H1 (cell line): ENCODE measurements at regions not wholly inside any gene's neighbourhood (a gene's known extent, or its start where the extent isn't known, plus 50 kb on each side); places are given as distances from the start of the nearest gene placed in this dataset.

Experiments used
- EGR1 ChIP-seq: IDR thresholded peaks from 2 replicates; pipeline ENCODE4 v1.6.1; 2011; ENCODE audit warnings: low read depth, low read length, borderline replicate concordance
- GTF2F1 ChIP-seq: IDR thresholded peaks from 2 replicates; pipeline ENCODE4 v1.6.1; 2012; ENCODE audit warnings: low read depth, low read length, improper control_type of control experiment, borderline replicate concordance
- HDAC2 ChIP-seq, 2 experiments: fragments of 300-600 bp in 1 of 2; sonication (generic) in 1 of 2; IDR thresholded peaks; 2 replicates each; pipeline ENCODE4 v1.6.1; 2011 to 2012; ENCODE audit warnings: low read depth in 2 of 2, low read length in 2 of 2, mild to moderate bottlenecking in 2 of 2, moderate library complexity in 2 of 2, borderline replicate concordance in 1 of 2, inconsistent platforms in 1 of 2
- PHF8 ChIP-seq: fragments of 200-600 bp; sonication (generic); conservative IDR thresholded peaks from 2 replicates; pipeline ENCODE4 v1.7.1; 2012; ENCODE audit warnings: low read depth, mild to moderate bottlenecking, inconsistent platforms, low read length, moderate library complexity
- POLR2A ChIP-seq, 2 experiments: IDR thresholded peaks; 1 replicate in 1 of 2; 2 replicates in 1 of 2; pipeline ENCODE4 v1.6.1; 2011; ENCODE audit warnings: low read depth in 2 of 2, low read length in 2 of 2, mild to moderate bottlenecking in 2 of 2; ENCODE audit errors: control extremely low read depth in 1 of 2
- SP1 ChIP-seq: IDR thresholded peaks from 2 replicates; pipeline ENCODE4 v1.6.1; 2011; ENCODE audit warnings: low read depth, low read length
- TCF12 ChIP-seq: IDR thresholded peaks from 2 replicates; pipeline ENCODE4 v1.6.1; 2011; ENCODE audit warnings: low read depth, mild to moderate bottlenecking, low read length
- YY1 ChIP-seq: IDR thresholded peaks from 2 replicates; pipeline ENCODE4 v1.6.1; 2011; ENCODE audit warnings: low read depth, mild to moderate bottlenecking, low read length
- ZNF274 ChIP-seq: IDR thresholded peaks from 2 replicates; pipeline ENCODE4 v1.7.0; 2012; ENCODE audit warnings: low read length, borderline replicate concordance; ENCODE audit errors: extremely low read depth
- TF ChIP-seq, protein P1 (sequence below): fragments of 300-600 bp; sonication (generic); IDR thresholded peaks from 2 replicates; pipeline ENCODE4 v1.7.1; 2012; ENCODE audit warnings: low read length, moderate library complexity, mild to moderate bottlenecking, inconsistent platforms; ENCODE audit not compliant: insufficient replicate concordance
- TF ChIP-seq, protein P2 (sequence below): IDR thresholded peaks from 2 replicates; pipeline ENCODE4 v1.6.1; 2011; ENCODE audit warnings: low read length, improper control_type of control experiment

GRCh38 chr13:70829748-70830147 is 721.5 kb upstream of the KLHL1 start (continued):
- TF ChIP-seq, protein P1, sequence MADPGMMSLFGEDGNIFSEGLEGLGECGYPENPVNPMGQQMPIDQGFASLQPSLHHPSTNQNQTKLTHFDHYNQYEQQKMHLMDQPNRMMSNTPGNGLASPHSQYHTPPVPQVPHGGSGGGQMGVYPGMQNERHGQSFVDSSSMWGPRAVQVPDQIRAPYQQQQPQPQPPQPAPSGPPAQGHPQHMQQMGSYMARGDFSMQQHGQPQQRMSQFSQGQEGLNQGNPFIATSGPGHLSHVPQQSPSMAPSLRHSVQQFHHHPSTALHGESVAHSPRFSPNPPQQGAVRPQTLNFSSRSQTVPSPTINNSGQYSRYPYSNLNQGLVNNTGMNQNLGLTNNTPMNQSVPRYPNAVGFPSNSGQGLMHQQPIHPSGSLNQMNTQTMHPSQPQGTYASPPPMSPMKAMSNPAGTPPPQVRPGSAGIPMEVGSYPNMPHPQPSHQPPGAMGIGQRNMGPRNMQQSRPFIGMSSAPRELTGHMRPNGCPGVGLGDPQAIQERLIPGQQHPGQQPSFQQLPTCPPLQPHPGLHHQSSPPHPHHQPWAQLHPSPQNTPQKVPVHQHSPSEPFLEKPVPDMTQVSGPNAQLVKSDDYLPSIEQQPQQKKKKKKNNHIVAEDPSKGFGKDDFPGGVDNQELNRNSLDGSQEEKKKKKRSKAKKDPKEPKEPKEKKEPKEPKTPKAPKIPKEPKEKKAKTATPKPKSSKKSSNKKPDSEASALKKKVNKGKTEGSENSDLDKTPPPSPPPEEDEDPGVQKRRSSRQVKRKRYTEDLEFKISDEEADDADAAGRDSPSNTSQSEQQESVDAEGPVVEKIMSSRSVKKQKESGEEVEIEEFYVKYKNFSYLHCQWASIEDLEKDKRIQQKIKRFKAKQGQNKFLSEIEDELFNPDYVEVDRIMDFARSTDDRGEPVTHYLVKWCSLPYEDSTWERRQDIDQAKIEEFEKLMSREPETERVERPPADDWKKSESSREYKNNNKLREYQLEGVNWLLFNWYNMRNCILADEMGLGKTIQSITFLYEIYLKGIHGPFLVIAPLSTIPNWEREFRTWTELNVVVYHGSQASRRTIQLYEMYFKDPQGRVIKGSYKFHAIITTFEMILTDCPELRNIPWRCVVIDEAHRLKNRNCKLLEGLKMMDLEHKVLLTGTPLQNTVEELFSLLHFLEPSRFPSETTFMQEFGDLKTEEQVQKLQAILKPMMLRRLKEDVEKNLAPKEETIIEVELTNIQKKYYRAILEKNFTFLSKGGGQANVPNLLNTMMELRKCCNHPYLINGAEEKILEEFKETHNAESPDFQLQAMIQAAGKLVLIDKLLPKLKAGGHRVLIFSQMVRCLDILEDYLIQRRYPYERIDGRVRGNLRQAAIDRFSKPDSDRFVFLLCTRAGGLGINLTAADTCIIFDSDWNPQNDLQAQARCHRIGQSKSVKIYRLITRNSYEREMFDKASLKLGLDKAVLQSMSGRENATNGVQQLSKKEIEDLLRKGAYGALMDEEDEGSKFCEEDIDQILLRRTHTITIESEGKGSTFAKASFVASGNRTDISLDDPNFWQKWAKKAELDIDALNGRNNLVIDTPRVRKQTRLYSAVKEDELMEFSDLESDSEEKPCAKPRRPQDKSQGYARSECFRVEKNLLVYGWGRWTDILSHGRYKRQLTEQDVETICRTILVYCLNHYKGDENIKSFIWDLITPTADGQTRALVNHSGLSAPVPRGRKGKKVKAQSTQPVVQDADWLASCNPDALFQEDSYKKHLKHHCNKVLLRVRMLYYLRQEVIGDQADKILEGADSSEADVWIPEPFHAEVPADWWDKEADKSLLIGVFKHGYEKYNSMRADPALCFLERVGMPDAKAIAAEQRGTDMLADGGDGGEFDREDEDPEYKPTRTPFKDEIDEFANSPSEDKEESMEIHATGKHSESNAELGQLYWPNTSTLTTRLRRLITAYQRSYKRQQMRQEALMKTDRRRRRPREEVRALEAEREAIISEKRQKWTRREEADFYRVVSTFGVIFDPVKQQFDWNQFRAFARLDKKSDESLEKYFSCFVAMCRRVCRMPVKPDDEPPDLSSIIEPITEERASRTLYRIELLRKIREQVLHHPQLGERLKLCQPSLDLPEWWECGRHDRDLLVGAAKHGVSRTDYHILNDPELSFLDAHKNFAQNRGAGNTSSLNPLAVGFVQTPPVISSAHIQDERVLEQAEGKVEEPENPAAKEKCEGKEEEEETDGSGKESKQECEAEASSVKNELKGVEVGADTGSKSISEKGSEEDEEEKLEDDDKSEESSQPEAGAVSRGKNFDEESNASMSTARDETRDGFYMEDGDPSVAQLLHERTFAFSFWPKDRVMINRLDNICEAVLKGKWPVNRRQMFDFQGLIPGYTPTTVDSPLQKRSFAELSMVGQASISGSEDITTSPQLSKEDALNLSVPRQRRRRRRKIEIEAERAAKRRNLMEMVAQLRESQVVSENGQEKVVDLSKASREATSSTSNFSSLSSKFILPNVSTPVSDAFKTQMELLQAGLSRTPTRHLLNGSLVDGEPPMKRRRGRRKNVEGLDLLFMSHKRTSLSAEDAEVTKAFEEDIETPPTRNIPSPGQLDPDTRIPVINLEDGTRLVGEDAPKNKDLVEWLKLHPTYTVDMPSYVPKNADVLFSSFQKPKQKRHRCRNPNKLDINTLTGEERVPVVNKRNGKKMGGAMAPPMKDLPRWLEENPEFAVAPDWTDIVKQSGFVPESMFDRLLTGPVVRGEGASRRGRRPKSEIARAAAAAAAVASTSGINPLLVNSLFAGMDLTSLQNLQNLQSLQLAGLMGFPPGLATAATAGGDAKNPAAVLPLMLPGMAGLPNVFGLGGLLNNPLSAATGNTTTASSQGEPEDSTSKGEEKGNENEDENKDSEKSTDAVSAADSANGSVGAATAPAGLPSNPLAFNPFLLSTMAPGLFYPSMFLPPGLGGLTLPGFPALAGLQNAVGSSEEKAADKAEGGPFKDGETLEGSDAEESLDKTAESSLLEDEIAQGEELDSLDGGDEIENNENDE, result no peak
- TF ChIP-seq SP1, result no peak
- no peak for TF ChIP-seq HDAC2 (IDR thresholded peaks at IDR 0.05; ENCODE audit: borderline replicate concordance in 1 of 2, low read depth in 2 of 2, low read length in 2 of 2)
- no peak for TF ChIP-seq PHF8
- TF ChIP-seq TCF12, result no peak
- no peak for TF ChIP-seq ZNF274
- TF ChIP-seq YY1, result no peak
- TF ChIP-seq, protein P2, sequence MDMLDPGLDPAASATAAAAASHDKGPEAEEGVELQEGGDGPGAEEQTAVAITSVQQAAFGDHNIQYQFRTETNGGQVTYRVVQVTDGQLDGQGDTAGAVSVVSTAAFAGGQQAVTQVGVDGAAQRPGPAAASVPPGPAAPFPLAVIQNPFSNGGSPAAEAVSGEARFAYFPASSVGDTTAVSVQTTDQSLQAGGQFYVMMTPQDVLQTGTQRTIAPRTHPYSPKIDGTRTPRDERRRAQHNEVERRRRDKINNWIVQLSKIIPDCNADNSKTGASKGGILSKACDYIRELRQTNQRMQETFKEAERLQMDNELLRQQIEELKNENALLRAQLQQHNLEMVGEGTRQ, result no peak
- no peak for TF ChIP-seq POLR2A (IDR thresholded peaks at IDR 0.05; ENCODE audit: control extremely low read depth in 1 of 2, low read depth in 2 of 2, low read length in 2 of 2)
- TF ChIP-seq GTF2F1, result no peak
- no peak for TF ChIP-seq EGR1
